GM19328 (cell line): ENCODE measurements at regions not wholly inside any gene's neighbourhood (a gene's known extent, or its start where the extent isn't known, plus 50 kb on each side); places are given as distances from the start of the nearest gene placed in this dataset.
A peak's percentile ranks its signal among the peaks of the same experiment; 100 is the strongest.
"Not testable (repeated sequence)": the region's sequence is repeated elsewhere in the genome, so short reads cannot be mapped to it uniquely, and the experiment has no call there.

Experiments used
- ATAC-seq: cut with Tn5 transposase; IDR thresholded peaks from one replicate; pipeline ENCODE4 v1.9.1; 2021; ENCODE audit warnings: mild to moderate bottlenecking, moderate library complexity; ENCODE audit not compliant: unreplicated experiment

- no peak for ATAC-seq
Observed at GRCh38 chr18:59057493-59057795, 82.2 kb upstream of the SEC11C start.

- ATAC-seq, result no peak
Observed at GRCh38 chr18:59057969-59058368, 81.7 kb upstream of the SEC11C start.

GRCh38 chr18:59059140-59059539 lies 80.5 kb upstream of the SEC11C start:
- ATAC-seq, result no peak

GRCh38 chr18:59060551-59060950 lies 79.1 kb upstream of the SEC11C start:
- no peak for ATAC-seq

- peak; percentile 43 for ATAC-seq
Observed at GRCh38 chr18:59061914-59062642, 77.6 kb upstream of the SEC11C start.

GRCh38 chr18:59062643-59063006 lies 77.1 kb upstream of the SEC11C start:
- peak; percentile 50 for ATAC-seq

- no peak for ATAC-seq
Observed at GRCh38 chr18:59063300-59063906, 76.3 kb upstream of the SEC11C start.

GRCh38 chr18:59063912-59064311 lies 75.8 kb upstream of the SEC11C start:
- no peak for ATAC-seq

- no peak for ATAC-seq
Observed at GRCh38 chr18:59065684-59066083, 74.0 kb upstream of the SEC11C start.

GRCh38 chr18:59067873-59068272 lies 71.8 kb upstream of the SEC11C start:
- ATAC-seq, result no peak

- ATAC-seq, result no peak
Observed at GRCh38 chr18:59068276-59069071, 71.2 kb upstream of the SEC11C start.

GRCh38 chr18:59070181-59070912 lies 69.3 kb upstream of the SEC11C start:
- no peak for ATAC-seq

- peak; percentile 48 for ATAC-seq
Observed at GRCh38 chr18:59072727-59073421, 66.8 kb upstream of the SEC11C start.

GRCh38 chr18:59075923-59076322 lies 63.8 kb upstream of the SEC11C start:
- ATAC-seq, result no peak

GRCh38 chr18:59079264-59079663 lies 60.4 kb upstream of the SEC11C start:
- ATAC-seq, result no peak

GRCh38 chr18:59079687-59080501 lies 59.8 kb upstream of the SEC11C start:
- not testable (repeated sequence) for ATAC-seq

GRCh38 chr18:59083136-59083818 lies 56.4 kb upstream of the SEC11C start:
- no peak for ATAC-seq

- no peak for ATAC-seq
Observed at GRCh38 chr18:59085126-59085794, 54.4 kb upstream of the SEC11C start.

- no peak for ATAC-seq
Observed at GRCh38 chr18:59085797-59086196, 53.9 kb upstream of the SEC11C start.
